GM18870 (cell line): ENCODE measurements at regions not wholly inside any gene's neighbourhood (a gene's known extent, or its start where the extent isn't known, plus 50 kb on each side); places are given as distances from the start of the nearest gene placed in this dataset.

Source experiments
- ATAC-seq: cut with Tn5 transposase; IDR thresholded peaks from one replicate; pipeline ENCODE4 v1.9.1; 2021; ENCODE audit warnings: moderate library complexity; ENCODE audit not compliant: unreplicated experiment

DNA sequence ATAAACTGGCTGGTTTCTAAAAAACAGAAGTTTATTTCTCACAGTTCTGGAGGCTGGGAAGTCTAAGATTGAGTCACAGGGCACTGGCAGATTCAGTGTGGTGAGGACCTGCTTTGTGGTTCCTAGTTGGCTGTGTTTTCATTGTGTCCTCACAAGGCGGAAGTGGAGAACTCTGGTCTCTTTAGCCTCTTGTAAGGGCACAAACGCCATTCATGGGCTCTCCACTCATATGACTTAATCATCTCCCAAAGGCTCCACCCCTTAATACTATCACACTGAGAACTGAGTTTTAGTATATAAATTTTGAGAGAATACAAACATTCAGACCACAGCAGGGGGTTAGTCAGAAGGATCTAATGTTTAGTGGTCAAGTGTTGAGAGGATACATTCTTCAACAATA is 208.2 kb downstream of the SEC61B start:
- no peak for ATAC-seq

DNA sequence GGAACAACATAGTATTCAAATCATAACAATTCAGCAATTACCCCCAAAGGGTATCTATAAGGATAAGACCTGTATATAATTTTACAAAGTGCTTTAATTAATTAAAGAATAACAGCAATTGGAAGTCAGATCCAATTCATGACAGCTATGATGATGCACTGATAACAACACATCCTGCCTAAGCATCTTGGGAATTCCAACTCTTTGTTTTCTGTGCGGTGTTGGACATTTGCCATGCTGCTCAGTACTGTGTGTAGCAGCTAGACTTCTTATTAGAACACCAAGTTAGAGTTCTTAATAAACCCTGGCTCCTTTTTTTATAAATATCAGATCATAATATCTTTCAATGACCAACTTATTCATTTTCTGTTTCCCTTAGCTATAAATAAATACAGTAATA is 209.0 kb downstream of the SEC61B start:
- ATAC-seq = no peak

DNA sequence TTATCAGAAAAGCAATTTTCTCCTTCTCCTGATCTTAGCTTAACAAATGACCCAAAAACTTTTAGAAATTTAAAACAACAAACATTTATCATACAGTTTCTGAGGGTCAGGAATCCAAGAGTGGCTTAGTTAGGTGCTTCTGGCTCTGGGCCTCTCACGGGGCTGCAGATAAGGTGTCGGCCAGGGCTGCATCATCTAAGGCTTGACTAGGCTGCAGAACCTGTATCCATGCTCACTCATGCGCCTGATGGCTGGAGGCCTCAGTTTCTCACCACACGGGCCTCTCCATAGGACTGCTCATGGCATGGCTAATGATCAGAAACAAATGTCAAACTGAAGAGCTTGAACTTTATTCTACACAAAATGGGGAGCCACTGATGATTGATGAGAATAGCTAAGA is 210.0 kb downstream of the SEC61B start:
- ATAC-seq = no peak

DNA sequence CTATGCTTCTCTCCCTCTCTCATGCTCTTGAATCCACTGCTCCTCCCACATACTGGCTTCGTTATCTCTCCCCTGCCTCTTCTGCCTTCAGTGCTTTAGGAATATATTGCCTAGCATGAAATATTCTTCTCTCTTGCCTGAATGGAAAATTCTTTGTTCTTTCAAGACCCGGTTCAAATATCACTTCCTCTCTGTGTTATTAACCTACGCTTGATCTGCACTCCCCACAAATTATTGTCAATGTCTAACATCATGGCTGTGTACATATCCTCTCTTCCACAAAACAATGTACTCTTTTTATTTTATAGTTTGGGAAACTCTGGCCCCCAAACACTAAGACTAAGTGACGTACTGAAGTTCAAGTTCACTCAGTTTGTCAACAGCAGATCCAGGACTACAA is 211.0 kb downstream of the SEC61B start:
- ATAC-seq = no peak

DNA sequence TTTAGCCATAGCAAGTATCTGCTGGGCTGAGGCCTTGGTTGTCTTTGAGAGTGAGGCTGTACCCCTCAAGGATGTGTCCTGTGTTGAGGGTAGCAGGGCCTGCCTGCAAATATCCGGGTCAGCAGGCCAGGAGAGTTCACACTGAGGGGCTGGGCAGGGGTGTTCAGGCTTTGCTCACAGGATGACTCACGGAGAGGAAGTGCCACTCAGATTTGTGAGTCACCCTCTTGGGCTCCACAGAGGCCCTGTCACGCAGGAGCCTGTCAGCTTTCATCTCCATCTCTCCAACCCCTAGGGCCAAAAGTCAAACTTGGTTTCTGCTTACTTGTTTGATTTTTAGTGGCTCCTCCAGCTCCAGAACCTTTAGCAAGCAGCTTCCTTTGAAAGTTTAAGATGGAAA is 211.5 kb downstream of the SEC61B start:
- ATAC-seq = peak; percentile 96

DNA sequence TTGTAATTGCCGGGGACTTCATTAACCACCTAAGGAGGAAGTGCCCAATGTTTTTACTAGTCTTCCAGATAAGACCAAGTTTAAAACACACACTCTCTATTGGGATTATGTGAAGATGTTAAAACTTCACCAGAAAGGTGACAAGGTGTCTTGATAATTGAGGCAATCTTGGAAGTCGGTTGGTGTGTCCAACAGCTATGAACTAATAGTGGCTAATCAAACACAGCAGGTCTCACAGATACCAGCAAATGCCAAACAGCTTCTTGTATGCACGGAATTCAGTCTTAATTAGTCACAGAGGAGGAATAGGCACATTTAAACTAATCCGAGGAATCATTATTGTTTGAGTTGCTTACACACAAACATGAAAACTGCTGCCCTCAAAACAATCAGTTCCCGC is 214.5 kb downstream of the SEC61B start:
- ATAC-seq = no peak

DNA sequence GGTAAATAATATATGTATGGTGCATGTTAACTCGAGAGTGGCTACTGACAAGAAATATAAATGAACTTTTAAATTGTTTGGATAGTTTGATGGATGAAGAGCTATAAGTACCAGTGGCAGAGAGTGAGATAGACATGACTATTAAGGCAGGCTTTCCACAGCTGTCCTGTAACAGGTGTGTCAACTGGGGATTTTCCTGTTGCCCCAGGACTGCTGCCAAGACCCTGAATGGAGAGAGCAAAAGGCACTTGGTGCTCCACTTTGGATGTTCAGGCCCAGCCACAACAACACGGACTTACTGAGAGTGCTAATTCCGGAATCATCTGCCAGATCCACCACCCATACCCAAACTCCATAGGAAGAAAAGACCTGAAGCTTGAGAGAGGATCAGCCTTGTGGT is 215.1 kb downstream of the SEC61B start:
- ATAC-seq = no peak

DNA sequence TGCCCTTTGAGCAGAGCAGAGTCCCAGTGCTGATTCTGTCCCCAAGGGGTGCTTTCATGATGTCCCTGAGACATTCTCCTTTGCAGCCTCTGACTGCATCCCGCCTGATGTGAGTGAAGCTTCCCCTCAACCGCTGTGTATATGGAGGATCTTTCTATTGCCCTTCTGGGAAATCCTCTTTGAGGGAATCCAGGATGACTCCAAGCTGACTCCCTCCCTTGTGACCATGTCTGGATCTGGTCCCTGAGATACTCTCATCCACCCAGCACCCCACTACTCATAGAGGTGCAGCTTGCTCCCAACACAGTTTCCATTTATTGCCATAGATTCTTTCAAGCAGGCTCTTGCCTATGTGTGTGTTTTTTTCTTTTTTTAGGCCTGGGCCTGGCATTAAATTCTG is 216.5 kb downstream of the SEC61B start:
- no peak for ATAC-seq

DNA sequence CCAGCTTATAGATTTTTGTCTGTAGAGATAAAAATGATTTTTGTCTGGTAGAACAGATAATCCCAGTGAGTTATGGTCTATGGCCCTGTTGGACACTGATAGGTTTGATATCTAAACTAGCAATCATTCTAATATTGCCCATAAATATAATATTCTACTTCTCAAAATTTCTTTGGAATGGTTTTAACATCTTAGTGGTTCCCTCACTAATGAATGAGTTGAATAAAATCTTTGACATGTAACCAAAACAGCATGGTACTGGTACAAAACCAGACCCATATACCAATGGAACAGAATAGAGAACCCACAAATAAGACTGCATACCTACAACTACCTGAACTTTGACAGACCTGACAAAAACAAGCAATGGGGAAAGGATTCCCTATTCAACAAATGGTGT is 219.7 kb downstream of the SEC61B start:
- no peak for ATAC-seq

DNA sequence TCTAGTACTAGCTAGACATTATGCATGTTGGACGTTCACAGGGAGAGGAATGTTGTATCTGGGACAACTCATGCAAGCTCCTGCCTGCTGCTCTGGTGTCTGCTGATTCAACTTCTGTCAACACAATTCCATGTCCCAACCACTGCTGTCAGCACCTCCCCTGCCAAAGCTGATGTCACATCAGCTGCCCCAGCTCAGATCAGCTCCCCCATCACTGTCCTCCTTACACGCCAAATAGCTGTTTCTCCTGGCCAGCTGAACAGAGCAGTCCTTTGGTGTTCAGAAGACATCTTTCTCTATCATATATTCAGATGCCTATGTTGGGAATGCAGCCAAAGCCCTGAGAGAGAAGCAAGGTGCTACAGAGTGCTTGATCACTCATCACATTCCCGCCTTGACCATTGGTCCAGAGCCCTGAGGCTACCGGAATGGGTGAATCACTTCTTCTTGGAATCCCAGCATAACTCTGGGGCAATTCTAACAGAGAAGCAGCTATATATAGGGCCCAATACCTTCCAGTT is 223.3 kb downstream of the SEC61B start:
- no peak for ATAC-seq

DNA sequence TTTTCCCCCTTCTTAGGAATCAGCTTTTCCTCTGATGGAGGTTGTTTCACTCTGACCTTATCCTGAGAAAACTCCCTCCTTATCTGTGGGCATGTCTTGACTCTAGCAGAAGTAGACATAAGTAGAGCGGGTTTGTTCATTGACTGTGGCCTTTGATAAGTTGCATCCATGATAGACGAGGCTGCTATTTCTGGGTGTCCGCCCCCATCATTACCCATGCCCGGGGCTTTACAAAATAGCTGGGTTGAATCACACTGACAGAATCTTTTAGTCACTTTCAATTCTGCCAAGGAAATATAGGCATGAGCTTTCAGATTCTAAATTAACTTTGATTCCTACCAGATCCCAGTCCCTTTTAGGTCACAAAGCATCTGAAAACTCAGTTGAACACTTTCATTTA is 223.8 kb downstream of the SEC61B start:
- no peak for ATAC-seq

DNA sequence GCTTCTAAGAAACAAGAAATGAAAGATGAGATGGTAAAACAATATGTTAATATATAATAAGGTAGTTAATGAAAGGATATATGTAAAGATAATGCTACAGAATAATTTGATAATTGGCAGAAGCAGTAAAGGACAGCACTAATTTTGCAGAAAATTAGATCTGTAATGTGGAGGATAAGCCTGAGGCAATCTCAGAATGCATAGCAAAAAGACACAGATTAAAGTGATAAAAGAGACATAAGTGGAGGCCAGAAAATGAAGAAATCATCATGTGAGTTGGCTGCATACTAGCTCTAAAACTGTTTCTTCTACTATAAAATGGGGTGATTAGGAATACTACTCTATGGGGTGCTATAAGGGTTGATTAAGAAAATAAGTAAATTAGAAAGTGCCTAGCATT is 225.9 kb downstream of the SEC61B start:
- no peak for ATAC-seq

DNA sequence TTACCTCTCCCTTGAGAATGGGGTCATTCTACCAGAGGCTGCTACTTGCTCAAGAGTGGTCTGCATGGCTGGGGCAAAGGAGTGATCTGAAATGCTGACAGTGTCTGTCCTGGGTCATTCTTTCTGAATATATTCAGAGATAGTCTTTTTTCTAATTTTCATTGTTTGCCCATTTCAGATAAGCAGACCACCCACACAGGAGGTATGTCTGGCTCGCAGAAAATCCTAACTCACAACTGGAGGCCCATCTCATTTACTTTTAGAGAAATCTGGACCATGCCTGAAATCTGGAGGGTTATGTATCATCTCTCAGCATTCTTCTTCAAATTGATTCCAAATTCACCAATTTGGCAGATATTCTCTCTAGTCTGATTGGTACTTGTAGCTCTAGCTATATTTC is 227.6 kb downstream of the SEC61B start:
- ATAC-seq = no peak

DNA sequence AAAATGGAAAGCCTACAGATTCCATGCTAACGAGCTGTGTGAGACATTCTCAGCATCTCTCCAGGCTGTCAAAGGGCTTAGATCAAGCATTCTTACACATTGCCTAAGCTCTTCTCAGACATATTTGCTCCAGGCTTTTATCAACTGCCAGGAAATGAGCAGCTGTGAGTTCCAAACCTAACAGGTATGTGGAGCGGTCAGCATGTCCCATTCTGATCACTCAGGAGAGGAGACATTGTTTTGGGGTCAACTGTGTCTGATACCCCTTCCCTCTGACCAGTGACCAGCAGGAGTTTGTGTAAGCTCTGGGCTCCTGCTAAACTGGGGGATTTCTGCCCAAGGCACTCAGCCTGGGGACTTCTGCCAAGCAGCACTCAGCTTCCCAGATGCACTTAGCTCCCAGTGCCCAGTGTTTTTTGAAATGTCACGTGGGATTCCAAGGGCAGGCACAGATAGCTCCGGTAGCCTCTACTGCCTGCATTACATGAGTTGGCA is 229.1 kb downstream of the SEC61B start:
- no peak for ATAC-seq

DNA sequence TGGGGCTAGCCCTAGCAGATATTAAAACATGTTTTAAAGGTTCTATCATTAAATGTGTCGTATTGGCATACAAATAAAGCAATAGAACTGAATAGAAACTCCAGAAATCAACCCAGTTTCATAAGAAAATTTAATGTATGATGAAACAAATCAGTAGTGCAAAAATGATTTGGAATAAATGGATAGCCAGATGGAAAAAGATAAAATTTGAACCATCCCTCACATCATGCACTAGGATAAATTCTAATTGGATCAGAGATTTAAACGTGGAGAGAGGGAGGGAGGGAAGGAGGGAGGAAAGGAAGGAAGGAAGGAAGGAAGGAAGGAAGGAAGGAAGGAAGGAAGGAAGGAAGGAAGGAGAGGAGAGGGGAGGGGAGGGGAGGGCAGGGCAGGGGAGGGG is 235.3 kb downstream of the SEC61B start:
- ATAC-seq = no peak

DNA sequence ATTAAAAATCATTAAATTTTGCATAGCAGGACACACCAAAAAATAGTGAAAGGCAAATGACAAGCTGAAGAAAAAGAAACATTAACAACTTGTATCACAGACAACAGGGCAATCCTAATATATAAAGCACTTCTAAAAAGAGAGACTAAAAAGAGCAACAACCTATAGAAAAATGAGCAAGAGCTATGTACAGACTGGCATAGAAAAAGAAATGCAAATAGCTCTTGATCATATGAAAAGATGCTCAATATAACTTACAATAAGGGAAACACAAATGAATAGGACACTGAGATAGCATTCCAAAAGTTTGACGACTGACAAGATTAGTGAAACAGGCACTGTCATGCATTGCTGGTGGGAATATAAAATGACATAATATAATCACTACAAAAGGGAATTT is 235.9 kb downstream of the SEC61B start:
- no peak for ATAC-seq

DNA sequence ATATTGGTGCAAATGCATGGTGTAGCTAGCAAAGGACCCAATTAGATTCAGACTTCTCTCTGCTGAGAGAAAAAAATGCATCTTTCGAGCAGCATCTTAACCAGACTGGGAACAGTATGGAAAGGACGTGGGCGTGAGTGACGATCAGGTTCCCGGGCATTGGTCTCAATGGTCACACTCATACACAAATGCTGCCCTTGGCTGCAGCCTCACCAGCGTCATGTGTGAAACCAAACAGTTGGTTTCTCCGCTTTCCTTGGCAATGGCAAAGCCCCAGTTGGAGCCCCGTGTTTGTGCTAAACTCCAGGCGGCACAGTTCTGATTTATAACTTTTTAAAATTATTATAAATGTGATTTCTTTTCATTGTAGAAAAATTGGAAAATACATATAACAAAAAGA is 237.8 kb downstream of the SEC61B start:
- no peak for ATAC-seq

DNA sequence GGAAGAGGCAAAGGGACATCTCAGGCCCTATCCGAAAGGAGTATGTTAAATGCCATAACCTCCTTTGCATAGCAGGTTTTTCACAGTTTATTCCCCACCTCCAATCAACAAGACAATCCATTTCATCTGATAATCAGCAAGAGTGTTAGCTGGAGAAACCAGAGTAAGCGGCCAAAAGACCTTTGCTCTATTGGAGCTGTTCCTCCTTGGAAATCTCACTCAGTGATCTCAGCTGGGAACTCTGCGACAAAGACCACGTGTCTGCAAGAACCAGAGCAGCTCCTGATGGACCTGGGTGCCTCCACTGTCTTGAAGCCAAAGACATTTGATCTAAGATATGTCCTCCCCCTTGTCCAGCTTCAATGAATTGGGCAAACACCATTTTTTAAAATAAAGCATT is 241.0 kb downstream of the SEC61B start:
- no peak for ATAC-seq

DNA sequence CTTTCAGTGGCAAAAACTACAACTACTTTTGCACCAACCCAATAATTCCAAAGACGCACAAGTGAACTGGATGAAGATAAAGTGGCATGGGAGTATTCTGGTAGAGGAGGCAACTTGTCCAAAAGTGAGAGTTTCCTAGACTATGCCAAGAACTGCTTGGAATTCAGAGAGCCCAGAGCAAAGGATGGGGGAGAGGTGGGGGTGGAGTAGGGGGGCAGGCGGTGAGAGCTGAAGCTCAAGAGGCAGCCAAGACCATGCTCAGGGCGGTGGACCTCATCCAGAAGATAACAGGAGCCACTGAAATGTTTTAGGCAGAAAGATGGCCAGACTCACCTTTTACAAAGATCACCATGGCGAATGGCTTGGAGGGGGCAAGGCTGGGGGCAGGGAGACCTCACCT is 242.5 kb downstream of the SEC61B start:
- no peak for ATAC-seq

DNA sequence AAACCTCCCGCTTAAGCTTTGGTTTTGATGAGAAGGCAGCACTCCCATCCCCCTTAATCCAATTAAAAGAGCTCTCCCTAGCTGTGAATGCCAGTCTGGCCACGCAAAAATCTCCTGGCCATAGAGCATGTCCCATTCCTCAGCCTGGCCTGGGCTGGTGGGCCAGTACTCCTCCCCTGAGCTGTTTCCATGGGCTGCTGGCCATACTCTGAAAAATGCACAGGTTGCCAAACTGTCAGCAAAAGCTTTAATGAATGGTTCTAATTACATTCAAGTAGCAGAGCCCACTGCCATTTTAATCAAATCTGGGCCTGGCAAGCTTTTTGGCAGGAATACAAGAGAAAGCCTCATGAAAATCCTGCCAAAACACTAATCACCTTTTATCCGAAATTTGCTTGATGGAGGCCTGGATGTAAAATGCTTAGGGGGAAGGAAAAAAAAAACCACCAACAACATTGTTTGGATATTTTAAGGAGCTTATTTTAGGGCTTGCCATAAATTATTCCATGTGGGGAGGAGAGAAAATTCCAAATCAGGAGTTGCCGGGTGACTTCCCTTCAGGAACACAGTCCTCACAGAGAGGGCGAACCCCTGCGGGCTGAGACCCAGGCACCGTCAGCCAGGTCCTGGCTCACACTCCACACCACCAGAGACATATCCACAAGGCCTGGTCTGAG is 243.3 kb downstream of the SEC61B start:
- no peak for ATAC-seq

DNA sequence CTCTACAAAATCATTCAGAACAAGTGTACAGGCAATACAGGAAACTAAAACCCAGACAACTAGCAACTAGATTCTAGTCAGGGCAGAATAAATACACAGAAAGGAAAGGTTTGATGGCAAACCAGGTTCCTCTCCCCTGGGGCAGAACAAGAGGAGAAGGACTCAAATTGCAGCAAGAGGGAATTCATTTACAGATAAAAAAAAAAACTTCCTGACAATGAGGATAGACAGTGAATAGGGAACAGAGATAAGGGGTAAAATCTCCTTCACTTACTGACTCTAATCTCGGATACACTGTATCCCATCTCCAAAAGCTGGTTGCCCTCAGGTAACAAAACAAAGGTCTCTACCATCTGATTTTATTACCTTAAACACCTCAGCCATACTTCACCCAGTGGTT is 244.0 kb downstream of the SEC61B start:
- ATAC-seq = no peak

DNA sequence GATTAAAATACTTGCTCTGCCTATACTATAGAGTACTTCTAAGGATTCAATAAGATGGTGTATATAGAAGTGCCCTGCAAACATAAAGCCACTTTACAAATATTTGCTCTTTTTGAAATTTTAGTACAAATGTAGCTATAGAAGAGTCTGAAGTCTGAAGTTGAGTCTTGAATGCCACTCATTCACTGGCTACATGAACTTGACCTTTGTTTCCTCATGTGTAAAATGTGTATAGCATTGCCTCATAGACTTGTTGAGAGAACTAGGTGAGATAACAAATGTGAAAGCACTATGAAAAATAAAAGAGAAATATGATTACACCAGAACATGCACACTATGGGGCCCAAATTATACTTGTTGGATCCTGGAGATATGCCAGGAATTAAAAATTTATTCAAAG is 244.7 kb downstream of the SEC61B start:
- no peak for ATAC-seq

DNA sequence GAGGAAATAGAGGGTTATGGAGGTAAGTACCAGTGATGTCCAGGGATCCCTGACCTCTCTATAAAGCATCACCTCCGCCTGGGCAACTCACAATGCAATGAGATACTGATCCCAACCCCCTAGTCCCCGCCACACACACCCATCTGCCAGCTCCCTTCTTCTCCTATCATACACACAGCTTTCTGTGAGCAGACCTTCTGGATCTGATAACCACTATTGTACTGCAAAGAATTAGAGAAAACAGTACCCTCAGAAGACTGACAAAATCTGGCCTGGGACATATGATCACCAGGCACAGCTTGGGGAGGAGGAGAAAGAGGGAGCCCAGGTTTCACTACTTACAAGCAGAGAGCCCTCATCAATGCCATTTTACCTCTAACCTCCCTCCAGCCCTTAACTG is 249.0 kb downstream of the SEC61B start:
- no peak for ATAC-seq
